H1 (cell line): ENCODE measurements at regions not wholly inside any gene's neighbourhood (a gene's known extent, or its start where the extent isn't known, plus 50 kb on each side); places are given as distances from the start of the nearest gene placed in this dataset.

ENCODE experiments used
- CTCF ChIA-PET: fragments of 300-600 bp; sonication (Branson Sonifier 250); formaldehyde crosslinking; loops from one replicate; lab custom pipeline; 2021; ENCODE audit not compliant: partially characterized antibody; lab: Charles Lee
- POLR2A ChIA-PET: fragments of 300-600 bp; sonication (Branson Sonifier 250); formaldehyde crosslinking; loops from one replicate; lab custom pipeline; 2021; ENCODE audit warnings: inconsistent platforms; ENCODE audit not compliant: partially characterized antibody; lab: Charles Lee
- DNase-seq, 2 experiments: peaks; one replicate each; pipeline versions ENCODE4 v3.0.0 to v3.0.0-alpha.2; 2010 to 2022; ENCODE audit warnings: low spot score in 2 of 2, low read depth in 1 of 2, mixed read lengths in 1 of 2
- FAIRE-seq: peaks from 2 replicates; lab custom pipeline; 2011; peaks lifted over from hg19 to GRCh38; lab: Jason Lieb, UNC
- H2AFZ ChIP-seq: 2 replicates; pipeline ENCODE4 v1.8.1; 2012; ENCODE audit warnings: low read length, inconsistent platforms
- H2AK5ac ChIP-seq: 2 replicates; pipeline ENCODE4 v1.6.1; 2013; ENCODE audit warnings: low read depth, low read length
- H2BK120ac ChIP-seq: replicated peaks from 2 replicates; pipeline ENCODE3; 2013; ENCODE audit warnings: low read depth, low read length, inconsistent platforms
- H2BK12ac ChIP-seq: 2 replicates; pipeline ENCODE4 v1.6.1; 2013; ENCODE audit warnings: low read depth, low read length
- H2BK15ac ChIP-seq: 2 replicates; pipeline ENCODE4 v1.6.1; 2013; ENCODE audit warnings: low read length
- H2BK20ac ChIP-seq: 2 replicates; pipeline ENCODE4 v1.6.1; 2013; ENCODE audit warnings: low read length
- H2BK5ac ChIP-seq: 2 replicates; pipeline ENCODE4 v1.6.1; 2013; ENCODE audit warnings: low read depth, low read length
- H3K14ac ChIP-seq: 2 replicates; pipeline ENCODE4 v1.6.1; 2013; ENCODE audit warnings: inconsistent platforms; ENCODE audit not compliant: insufficient read length
- H3K18ac ChIP-seq: 2 replicates; pipeline ENCODE4 v1.6.1; 2013; ENCODE audit warnings: low read length; ENCODE audit errors: extremely low read depth
- H3K23ac ChIP-seq: 2 replicates; pipeline ENCODE4 v1.6.1; 2013; ENCODE audit warnings: inconsistent platforms; ENCODE audit not compliant: insufficient read length
- H3K23me2 ChIP-seq: 2 replicates; pipeline ENCODE4 v1.6.1; 2013; ENCODE audit warnings: low read depth, low read length
- H3K27ac ChIP-seq: 2 replicates; pipeline ENCODE4 v1.6.1; 2011; ENCODE audit warnings: low read depth, low read length, inconsistent platforms
- H3K27me3 ChIP-seq, 4 experiments: replicated peaks in 1 of 4; 1 replicate in 1 of 4; 2 replicates in 3 of 4; pipeline versions ENCODE4 v1.6.1 to v1.8.1; 2011 to 2013; ENCODE audit warnings: low read length in 3 of 4, mild to moderate bottlenecking in 3 of 4, inconsistent platforms in 2 of 4, mixed read lengths in 2 of 4, moderate library complexity in 1 of 4; ENCODE audit not compliant: control insufficient read depth in 3 of 4, insufficient read depth in 3 of 4; ENCODE audit errors: extremely low read depth in 1 of 4
- H3K36me3 ChIP-seq, 4 experiments: 2 replicates each; pipeline versions ENCODE4 v1.6.1 to v1.8.1; 2011 to 2013; ENCODE audit warnings: mild to moderate bottlenecking in 4 of 4, low read length in 3 of 4, moderate library complexity in 2 of 4, control low read depth in 1 of 4, inconsistent platforms in 1 of 4; ENCODE audit not compliant: insufficient read depth in 4 of 4, control insufficient read depth in 2 of 4
- H3K4ac ChIP-seq: replicated peaks from 2 replicates; pipeline ENCODE3; 2013; ENCODE audit warnings: low read length, low read depth, mixed read lengths, inconsistent platforms; ENCODE audit not compliant: insufficient read length
- H3K4me1 ChIP-seq, 4 experiments: replicated peaks in 1 of 4; 1 replicate in 1 of 4; 2 replicates in 3 of 4; pipeline versions ENCODE4 v1.6.1 to v1.8.1; 2011 to 2013; ENCODE audit warnings: low read length in 3 of 4, inconsistent platforms in 2 of 4, mixed read lengths in 1 of 4; ENCODE audit not compliant: insufficient read depth in 4 of 4, control insufficient read depth in 3 of 4
- H3K4me2 ChIP-seq, 2 experiments: 2 replicates each; pipeline versions ENCODE4 v1.6.1 to v1.8.1; 2011 to 2013; ENCODE audit warnings: low read depth in 2 of 2, low read length in 2 of 2, control low read depth in 1 of 2, inconsistent platforms in 1 of 2, mild to moderate bottlenecking in 1 of 2; ENCODE audit not compliant: insufficient read depth in 1 of 2
- H3K4me3 ChIP-seq, 4 experiments: fragments of 200-600, 300-600 bp in 1 of 4; sonication (generic), shearing (Covaris generic), sonication (Bioruptor Twin) in 1 of 4; 2 replicates each; pipeline versions ENCODE4 v1.5.1 to v1.8.1; 2011 to 2016; ENCODE audit warnings: low read length in 4 of 4, low read depth in 3 of 4, control low read depth in 2 of 4, inconsistent platforms in 2 of 4, mild to moderate bottlenecking in 2 of 4, mixed read lengths in 1 of 4, moderate library complexity in 1 of 4; ENCODE audit not compliant: insufficient read depth in 2 of 4; ENCODE audit errors: extremely low read depth in 1 of 4
- H3K56ac ChIP-seq: replicated peaks from 2 replicates; pipeline ENCODE3; 2013; ENCODE audit warnings: low read depth, mild to moderate bottlenecking, mixed read lengths, low read length, inconsistent platforms; ENCODE audit not compliant: insufficient read length
- H3K79me1 ChIP-seq: 2 replicates; pipeline ENCODE4 v1.6.1; 2013; ENCODE audit warnings: low read depth, low read length, control low read depth
- H3K79me2 ChIP-seq, 2 experiments: 2 replicates each; pipeline versions ENCODE4 v1.6.1 to v1.8.1; 2012 to 2013; ENCODE audit warnings: low read length in 2 of 2, mild to moderate bottlenecking in 2 of 2, inconsistent platforms in 1 of 2; ENCODE audit not compliant: insufficient read depth in 2 of 2, control insufficient read depth in 1 of 2
- H3K9ac ChIP-seq, 4 experiments: replicated peaks in 1 of 4; 1 replicate in 1 of 4; 2 replicates in 3 of 4; pipeline versions ENCODE4 v1.6.1 to v1.8.1; 2011 to 2013; ENCODE audit warnings: low read depth in 3 of 4, low read length in 3 of 4, control low read depth in 2 of 4, mild to moderate bottlenecking in 2 of 4, moderate library complexity in 2 of 4, inconsistent platforms in 1 of 4; ENCODE audit errors: extremely low read depth in 1 of 4
- H3K9me3 ChIP-seq, 2 experiments: 2 replicates each; pipeline versions ENCODE4 v1.6.1 to v1.8.1; 2012 to 2013; ENCODE audit warnings: mild to moderate bottlenecking in 2 of 2, moderate library complexity in 2 of 2, control low read depth in 1 of 2, inconsistent platforms in 1 of 2, low read depth in 1 of 2, low read length in 1 of 2, mixed read lengths in 1 of 2; ENCODE audit not compliant: insufficient read depth in 2 of 2
- H4K20me1 ChIP-seq, 2 experiments: replicated peaks in 1 of 2; 2 replicates each; pipeline versions ENCODE3 to v1.8.1; 2011 to 2013; ENCODE audit warnings: inconsistent platforms in 2 of 2, low read length in 2 of 2, mild to moderate bottlenecking in 1 of 2; ENCODE audit not compliant: insufficient read depth in 2 of 2, control insufficient read depth in 1 of 2
- H4K5ac ChIP-seq: 2 replicates; pipeline ENCODE4 v1.6.1; 2013; ENCODE audit warnings: low read length, low read depth, mixed read lengths, inconsistent platforms; ENCODE audit not compliant: insufficient read length
- H4K8ac ChIP-seq: 2 replicates; pipeline ENCODE4 v1.8.0; 2013; ENCODE audit warnings: mild to moderate bottlenecking, moderate library complexity, low read length, inconsistent platforms; ENCODE audit not compliant: insufficient read depth; ENCODE audit errors: extremely low read depth
- H4K91ac ChIP-seq: replicated peaks from 2 replicates; pipeline ENCODE3; 2013; ENCODE audit warnings: low read length, mixed read lengths, inconsistent platforms; ENCODE audit not compliant: insufficient read length
- BCL11A ChIP-seq, 2 experiments: IDR thresholded peaks; one replicate each; pipeline ENCODE4 v1.6.1; 2011; ENCODE audit warnings: low read depth in 2 of 2, low read length in 2 of 2, mild to moderate bottlenecking in 2 of 2
- CEBPB ChIP-seq: IDR thresholded peaks from 2 replicates; pipeline ENCODE4 v1.6.1; 2012; ENCODE audit warnings: low read depth, low read length
- CREB1 ChIP-seq: IDR thresholded peaks from 2 replicates; pipeline ENCODE4 v1.6.1; 2012; ENCODE audit warnings: inconsistent platforms
- EGR1 ChIP-seq: IDR thresholded peaks from 2 replicates; pipeline ENCODE4 v1.6.1; 2011; ENCODE audit warnings: low read depth, low read length, borderline replicate concordance
- EP300 ChIP-seq, 2 experiments: IDR thresholded peaks; 1 replicate in 1 of 2; 2 replicates in 1 of 2; pipeline ENCODE4 v1.6.1; 2011 to 2012; ENCODE audit warnings: low read depth in 2 of 2, low read length in 2 of 2, mild to moderate bottlenecking in 2 of 2, borderline replicate concordance in 1 of 2, inconsistent platforms in 1 of 2, moderate library complexity in 1 of 2
- HDAC2 ChIP-seq, 2 experiments: fragments of 300-600 bp in 1 of 2; sonication (generic) in 1 of 2; IDR thresholded peaks; 2 replicates each; pipeline ENCODE4 v1.6.1; 2011 to 2012; ENCODE audit warnings: low read depth in 2 of 2, low read length in 2 of 2, mild to moderate bottlenecking in 2 of 2, moderate library complexity in 2 of 2, borderline replicate concordance in 1 of 2, inconsistent platforms in 1 of 2
- SAP30 ChIP-seq: fragments of 300-600 bp; sonication (generic); IDR thresholded peaks from 2 replicates; pipeline ENCODE4 v1.7.1; 2012; ENCODE audit warnings: low read length, moderate library complexity, mild to moderate bottlenecking, inconsistent platforms; ENCODE audit not compliant: insufficient read depth, insufficient replicate concordance
- SP2 ChIP-seq: IDR thresholded peaks from 2 replicates; pipeline ENCODE4 v1.6.1; 2012; ENCODE audit warnings: mild to moderate bottlenecking, low read length, inconsistent platforms
- TCF12 ChIP-seq: IDR thresholded peaks from 2 replicates; pipeline ENCODE4 v1.6.1; 2011; ENCODE audit warnings: low read depth, mild to moderate bottlenecking, low read length
- TEAD4 ChIP-seq: IDR thresholded peaks from 2 replicates; pipeline ENCODE4 v1.6.1; 2012; ENCODE audit warnings: low read depth, low read length, inconsistent platforms, mixed read lengths
- WGBS, 2 experiments: shearing (Covaris generic) in 1 of 2; methylation state at CpG; one replicate each; pipeline versions ENCODE4 v1.1.6 to v1.1.7; 2013 to 2015; ENCODE audit warnings: low lambda C conversion rate in 2 of 2, mixed read lengths in 2 of 2, inconsistent platforms in 1 of 2, low coverage in 1 of 2, missing lambda C conversion rate in 1 of 2; ENCODE audit not compliant: insufficient replicate concordance in 2 of 2, insufficient coverage in 1 of 2, insufficient read length in 1 of 2; ENCODE audit errors: extremely low coverage in 1 of 2, missing lambda C conversion rate in 1 of 2; 5-methylcytosine and 5-hydroxymethylcytosine counted together
- TF ChIP-seq, protein P1 (sequence below): IDR thresholded peaks from 2 replicates; pipeline ENCODE4 v1.6.1; 2011; ENCODE audit warnings: low read length, improper control_type of control experiment

DNA sequence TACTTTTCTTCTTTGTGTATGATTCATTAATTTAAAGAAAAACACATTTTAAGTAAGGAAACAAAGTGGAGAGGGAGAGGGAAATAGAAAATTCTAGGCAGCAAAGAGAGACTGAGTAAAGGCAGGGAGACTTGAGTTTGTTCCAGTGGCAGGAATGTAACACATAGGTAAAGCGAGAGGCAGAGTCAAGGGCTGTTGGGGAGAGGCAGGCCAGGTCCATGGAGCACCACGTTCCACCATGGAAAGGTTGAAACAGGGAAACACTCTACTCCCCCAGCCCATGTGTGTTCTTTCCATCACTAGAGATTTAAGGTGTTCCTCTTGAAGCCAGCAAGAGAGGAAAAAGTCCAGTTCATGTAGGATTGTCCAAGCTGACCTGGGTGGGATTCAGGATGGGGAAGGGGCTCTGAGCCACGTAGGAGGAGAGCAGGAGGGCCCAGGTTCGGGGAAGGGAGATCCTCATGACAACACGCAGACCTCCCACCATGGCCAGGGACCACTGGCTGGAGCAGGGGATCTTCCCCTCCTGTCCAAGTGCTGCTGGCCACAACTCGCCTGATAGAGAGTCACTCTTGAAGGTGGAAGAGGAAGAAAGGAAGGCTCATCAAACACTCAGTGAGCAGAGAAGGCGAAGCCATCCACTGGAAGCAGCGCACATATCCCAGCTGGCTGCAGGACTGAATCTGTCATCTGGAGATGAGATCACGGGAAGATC lies 666.4 kb upstream of the MKI67 start:
- H2BK120ac ChIP-seq, result no peak overlapping the region
- no peak overlapping the region for H2AK5ac ChIP-seq
- H3K56ac ChIP-seq, result no peak overlapping the region
- no peak overlapping the region for H2BK20ac ChIP-seq
- no peak overlapping the region for H3K4me3 ChIP-seq
- H3K36me3 ChIP-seq, result no peaks in the 10 kb centered on the region; a peak in 1 of 8 replicates
- H4K91ac ChIP-seq, result no peak overlapping the region
- no peaks in the 10 kb centered on the region for H3K79me2 ChIP-seq
- no peak for DNase-seq
- no peak overlapping the region for H3K9ac ChIP-seq
- TF ChIP-seq TCF12, result no peak
- no peak for TF ChIP-seq SP2
- no peak for TF ChIP-seq EGR1
- TF ChIP-seq, protein P1, sequence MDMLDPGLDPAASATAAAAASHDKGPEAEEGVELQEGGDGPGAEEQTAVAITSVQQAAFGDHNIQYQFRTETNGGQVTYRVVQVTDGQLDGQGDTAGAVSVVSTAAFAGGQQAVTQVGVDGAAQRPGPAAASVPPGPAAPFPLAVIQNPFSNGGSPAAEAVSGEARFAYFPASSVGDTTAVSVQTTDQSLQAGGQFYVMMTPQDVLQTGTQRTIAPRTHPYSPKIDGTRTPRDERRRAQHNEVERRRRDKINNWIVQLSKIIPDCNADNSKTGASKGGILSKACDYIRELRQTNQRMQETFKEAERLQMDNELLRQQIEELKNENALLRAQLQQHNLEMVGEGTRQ, result no peak
- no peak for TF ChIP-seq CEBPB
- no peak for TF ChIP-seq SAP30
- no peak for TF ChIP-seq CREB1
- no peak for TF ChIP-seq HDAC2 (IDR thresholded peaks at IDR 0.05; ENCODE audit: borderline replicate concordance in 1 of 2, low read depth in 2 of 2, low read length in 2 of 2)
- TF ChIP-seq TEAD4, result no peak
- TF ChIP-seq EP300 (IDR thresholded peaks at IDR 0.05; ENCODE audit: borderline replicate concordance in 1 of 2, low read depth in 2 of 2, low read length in 2 of 2), result no peak
- TF ChIP-seq BCL11A (IDR thresholded peaks at IDR 0.05; ENCODE audit: low read depth in 2 of 2, low read length in 2 of 2), result no peak
- no peak overlapping the region for H2AFZ ChIP-seq
- no peak overlapping the region for H3K14ac ChIP-seq
- no peak overlapping the region for H3K23ac ChIP-seq
- H2BK5ac ChIP-seq, result no peak overlapping the region
- no peaks in the 10 kb centered on the region for H3K79me1 ChIP-seq
- no peak overlapping the region for H4K5ac ChIP-seq
- no peaks in the 10 kb centered on the region for H4K20me1 ChIP-seq
- POLR2A ChIA-PET, result no interaction called here
- no peaks in the 10 kb centered on the region for H3K27me3 ChIP-seq
- WGBS, 2 experiments, result 89% methylated on average over 9 of the region's 9 CpGs; no CpG with 5 or more reads in 1 of the 2 experiments
- H2BK15ac ChIP-seq, result no peak overlapping the region
- H3K23me2 ChIP-seq, result no peaks in the 10 kb centered on the region
- H3K27ac ChIP-seq, result no peak overlapping the region
- H2BK12ac ChIP-seq, result no peak overlapping the region
- no peak overlapping the region for H3K4me2 ChIP-seq
- no peaks in the 10 kb centered on the region for H3K9me3 ChIP-seq
- no peak for FAIRE-seq
- H3K4ac ChIP-seq, result no peak overlapping the region
- H3K18ac ChIP-seq, result no peak overlapping the region
- CTCF ChIA-PET, result no interaction called here
- H4K8ac ChIP-seq, result no peak overlapping the region
- H3K4me1 ChIP-seq, result no peaks in the 10 kb centered on the region
